Stimulated activated effector memory CD8-positive, alpha-beta T cell treated with anti-CD3 and anti-CD28 coated beads, Interleukin-12 subunit alpha, Interleukin-12 subunit beta, amount 100 ng/mL, for 72 hours (primary cell): ENCODE measurements at regions not wholly inside any gene's neighbourhood (a gene's known extent, or its start where the extent isn't known, plus 50 kb on each side); places are given as distances from the start of the nearest gene placed in this dataset.
"Not testable (repeated sequence)": the region's sequence is repeated elsewhere in the genome, so short reads cannot be mapped to it uniquely, and the experiment has no call there.

Experiments
- ATAC-seq: fragments of 150-1000 bp; cut with Tn5 transposase; 2 replicates; pipeline ENCODE4 v1.10.0; 2021
- DNase-seq, 2 donors: peaks; one replicate each; pipeline ENCODE4 v3.0.0; 2021 to 2022; ENCODE audit warnings: low spot score in 2 of 2
- H3K27ac Mint-ChIP-seq: one replicate; pipeline ENCODE4 v1.8.0; 2022; ENCODE audit warnings: mild to moderate bottlenecking, mixed read lengths
- H3K36me3 Mint-ChIP-seq: one replicate; pipeline ENCODE4 v1.8.0; 2022; ENCODE audit warnings: mild to moderate bottlenecking, mixed read lengths
- H3K4me1 Mint-ChIP-seq: one replicate; pipeline ENCODE4 v1.8.0; 2022; ENCODE audit warnings: mixed read lengths
- H3K4me3 Mint-ChIP-seq: one replicate; pipeline ENCODE4 v1.8.0; 2022; ENCODE audit warnings: mild to moderate bottlenecking, mixed read lengths
- H3K9me3 Mint-ChIP-seq: one replicate; pipeline ENCODE4 v1.8.0; 2022; ENCODE audit warnings: mixed read lengths

- H3K4me1 Mint-ChIP-seq, result no peaks in the 10 kb centered on the region
- DNase-seq (no peak), ATAC-seq (peak; percentile 37)
- no peaks in the 10 kb centered on the region for H3K36me3 Mint-ChIP-seq
- H3K4me3 Mint-ChIP-seq, result no peak overlapping the region
- peaks cover 11% of the 10 kb centered on the region for H3K9me3 Mint-ChIP-seq
- H3K27ac Mint-ChIP-seq, result no peak overlapping the region
Observed at GRCh38 chr13:65264066-65264465, 1966.1 kb downstream of the PCDH9 start.

GRCh38 chr13:65260946-65261891 lies 1968.9 kb downstream of the PCDH9 start:
- peaks cover 8% of the 10 kb centered on the region for H3K9me3 Mint-ChIP-seq
- DNase-seq (no peak), ATAC-seq (no peak)
- no peaks in the 10 kb centered on the region for H3K4me1 Mint-ChIP-seq
- no peak overlapping the region for H3K4me3 Mint-ChIP-seq
- H3K36me3 Mint-ChIP-seq, result no peaks in the 10 kb centered on the region
- no peak overlapping the region for H3K27ac Mint-ChIP-seq

- H3K36me3 Mint-ChIP-seq, result no peaks in the 10 kb centered on the region
- H3K9me3 Mint-ChIP-seq, result peaks cover 31% of the 10 kb centered on the region
- no peaks in the 10 kb centered on the region for H3K4me1 Mint-ChIP-seq
- no peak overlapping the region for H3K4me3 Mint-ChIP-seq
- no peak for ATAC-seq
- H3K27ac Mint-ChIP-seq, result no peak overlapping the region
- DNase-seq, result no peak
Observed at GRCh38 chr13:65240773-65241172, 1989.4 kb downstream of the PCDH9 start.

- Mint-ChIP-seq H3K9me3 (peaks cover 20% of the 10 kb centered on the region), H3K27ac (no peak overlapping the region), H3K36me3 (no peaks in the 10 kb centered on the region), H3K4me1 (no peaks in the 10 kb centered on the region), H3K4me3 (no peak overlapping the region)
- DNase-seq (no peak), ATAC-seq (no peak)
Observed at GRCh38 chr13:65236841-65237418, 1993.2 kb downstream of the PCDH9 start.

- no peaks in the 10 kb centered on the region for H3K36me3 Mint-ChIP-seq
- no peak for DNase-seq
- H3K4me3 Mint-ChIP-seq, result no peak overlapping the region
- no peak overlapping the region for H3K27ac Mint-ChIP-seq
- H3K9me3 Mint-ChIP-seq, result peaks cover 16% of the 10 kb centered on the region
- H3K4me1 Mint-ChIP-seq, result no peaks in the 10 kb centered on the region
- no peak for ATAC-seq
Observed at GRCh38 chr13:65217471-65217995, 2012.6 kb downstream of the PCDH9 start.

GRCh38 chr13:65202845-65203244 lies 2027.3 kb downstream of the PCDH9 start:
- not testable (repeated sequence) for H3K36me3 Mint-ChIP-seq, DNase-seq, H3K4me1 Mint-ChIP-seq, ATAC-seq, H3K4me3 Mint-ChIP-seq, H3K27ac Mint-ChIP-seq
- H3K9me3 Mint-ChIP-seq, result peaks cover 14% of the 10 kb centered on the region

GRCh38 chr13:65188721-65189120 lies 2041.4 kb downstream of the PCDH9 start:
- Mint-ChIP-seq H3K4me1 (no peaks in the 10 kb centered on the region), H3K27ac (no peak overlapping the region), H3K36me3 (no peaks in the 10 kb centered on the region), H3K4me3 (no peak overlapping the region), H3K9me3 (peaks cover 5% of the 10 kb centered on the region)
- ATAC-seq (no peak), DNase-seq (no peak)

- DNase-seq (no peak), ATAC-seq (no peak)
- no peaks in the 10 kb centered on the region for H3K4me1 Mint-ChIP-seq
- no peak overlapping the region for H3K4me3 Mint-ChIP-seq
- no peak overlapping the region for H3K27ac Mint-ChIP-seq
- H3K9me3 Mint-ChIP-seq, result peaks cover 3% of the 10 kb centered on the region
- no peaks in the 10 kb centered on the region for H3K36me3 Mint-ChIP-seq
Observed at GRCh38 chr13:65168026-65168425, 2062.1 kb downstream of the PCDH9 start.

GRCh38 chr13:65166675-65167074 lies 2063.5 kb downstream of the PCDH9 start:
- no peak for ATAC-seq
- Mint-ChIP-seq H3K4me1 (no peaks in the 10 kb centered on the region), H3K27ac (no peak overlapping the region), H3K4me3 (no peak overlapping the region), H3K36me3 (no peaks in the 10 kb centered on the region), H3K9me3 (peaks cover 3% of the 10 kb centered on the region)
- DNase-seq, result no peak

GRCh38 chr13:65159803-65160202 lies 2070.3 kb downstream of the PCDH9 start:
- no peaks in the 10 kb centered on the region for H3K4me1 Mint-ChIP-seq
- H3K9me3 Mint-ChIP-seq, result peaks cover 3% of the 10 kb centered on the region
- H3K27ac Mint-ChIP-seq, result no peak overlapping the region
- DNase-seq (no peak), ATAC-seq (no peak)
- no peak overlapping the region for H3K4me3 Mint-ChIP-seq
- no peaks in the 10 kb centered on the region for H3K36me3 Mint-ChIP-seq

- DNase-seq, result no peak
- H3K4me1 Mint-ChIP-seq, result no peaks in the 10 kb centered on the region
- H3K36me3 Mint-ChIP-seq, result no peaks in the 10 kb centered on the region
- no peak for ATAC-seq
- no peak overlapping the region for H3K4me3 Mint-ChIP-seq
- peaks cover 13% of the 10 kb centered on the region for H3K9me3 Mint-ChIP-seq
- no peak overlapping the region for H3K27ac Mint-ChIP-seq
Observed at GRCh38 chr13:65155861-65156260, 2074.3 kb downstream of the PCDH9 start.

- Mint-ChIP-seq H3K4me1 (no peaks in the 10 kb centered on the region), H3K9me3 (peaks cover 13% of the 10 kb centered on the region)
Observed at GRCh38 chr13:65154661-65155447, 2075.3 kb downstream of the PCDH9 start.

GRCh38 chr13:65149687-65150086 lies 2080.4 kb downstream of the PCDH9 start:
- Mint-ChIP-seq H3K9me3 (peaks cover 23% of the 10 kb centered on the region), H3K4me3 (no peak overlapping the region), H3K4me1 (no peaks in the 10 kb centered on the region), H3K27ac (no peak overlapping the region), H3K36me3 (no peaks in the 10 kb centered on the region)
- ATAC-seq, result no peak
- no peak for DNase-seq

More at GRCh38 chr13:65154661-65155447, 2075.3 kb downstream of the PCDH9 start:
- ATAC-seq, result no peak
- Mint-ChIP-seq H3K27ac (no peak overlapping the region), H3K36me3 (no peaks in the 10 kb centered on the region), H3K4me3 (no peak overlapping the region)
- no peak for DNase-seq

- Mint-ChIP-seq H3K9me3 (peaks cover 14% of the 10 kb centered on the region), H3K4me3 (no peak overlapping the region), H3K4me1 (no peaks in the 10 kb centered on the region), H3K36me3 (no peaks in the 10 kb centered on the region), H3K27ac (no peak overlapping the region)
- DNase-seq (no peak), ATAC-seq (no peak)
Observed at GRCh38 chr13:65143920-65144319, 2086.2 kb downstream of the PCDH9 start.

- Mint-ChIP-seq H3K4me1 (no peaks in the 10 kb centered on the region), H3K27ac (no peak overlapping the region)
Observed at GRCh38 chr13:65133094-65133493, 2097.0 kb downstream of the PCDH9 start.

More at GRCh38 chr13:65133094-65133493, 2097.0 kb downstream of the PCDH9 start:
- ATAC-seq (no peak), DNase-seq (no peak)
- Mint-ChIP-seq H3K9me3 (peaks cover 24% of the 10 kb centered on the region), H3K36me3 (no peaks in the 10 kb centered on the region), H3K4me3 (no peak overlapping the region)
